ENCODE measurements at regions not wholly inside any gene's neighbourhood (a gene's known extent, or its start where the extent isn't known, plus 50 kb on each side); places are given as distances from the start of the nearest gene placed in this dataset.

DNA sequence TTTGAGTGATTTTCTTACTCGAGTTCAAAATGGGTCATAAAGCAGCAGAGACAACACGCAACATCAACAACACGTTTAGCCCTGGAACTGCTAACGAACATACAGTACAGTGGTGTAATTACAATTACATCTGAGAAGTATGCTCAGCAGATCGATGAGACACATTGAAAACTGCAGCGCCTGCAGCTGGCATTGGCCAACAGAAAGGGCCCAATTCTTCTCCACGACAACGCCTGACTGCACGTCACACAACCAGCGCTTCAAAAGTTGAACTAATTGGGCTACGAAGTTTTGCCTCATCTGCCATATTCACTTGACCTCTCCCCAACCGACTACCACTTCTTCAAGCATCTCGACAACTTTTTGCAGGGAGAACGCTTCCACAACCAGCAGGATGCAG lies 145.6 kb downstream of the SCARB1 start:
- no peaks in the 10 kb centered on the region for H3K4me1 ChIP-seq (ENCODE audit: control insufficient read depth, low read length)
- H3K79me2 ChIP-seq (ENCODE audit: control insufficient read depth, low read length), result no peaks in the 10 kb centered on the region
- peaks cover 16% of the 10 kb centered on the region for H3K27me3 ChIP-seq (ENCODE audit: control insufficient read depth, low read length)
- no peak overlapping the region for H3K4me3 ChIP-seq (ENCODE audit: low read length)
- H3K4me2 ChIP-seq (ENCODE audit: low read length), result no peak overlapping the region
- no peaks in the 10 kb centered on the region for H3K36me3 ChIP-seq (ENCODE audit: control insufficient read depth, low read length)
- H3K27ac ChIP-seq (ENCODE audit: low read depth, low read length), result no peak overlapping the region
- H3F3A ChIP-seq (ENCODE audit: control insufficient read depth, insufficient read depth), result no peaks in the 10 kb centered on the region
- no peaks in the 10 kb centered on the region for H4K20me1 ChIP-seq (ENCODE audit: control insufficient read depth, insufficient read depth, low read depth, low read length)
- TF ChIP-seq, protein P1, sequence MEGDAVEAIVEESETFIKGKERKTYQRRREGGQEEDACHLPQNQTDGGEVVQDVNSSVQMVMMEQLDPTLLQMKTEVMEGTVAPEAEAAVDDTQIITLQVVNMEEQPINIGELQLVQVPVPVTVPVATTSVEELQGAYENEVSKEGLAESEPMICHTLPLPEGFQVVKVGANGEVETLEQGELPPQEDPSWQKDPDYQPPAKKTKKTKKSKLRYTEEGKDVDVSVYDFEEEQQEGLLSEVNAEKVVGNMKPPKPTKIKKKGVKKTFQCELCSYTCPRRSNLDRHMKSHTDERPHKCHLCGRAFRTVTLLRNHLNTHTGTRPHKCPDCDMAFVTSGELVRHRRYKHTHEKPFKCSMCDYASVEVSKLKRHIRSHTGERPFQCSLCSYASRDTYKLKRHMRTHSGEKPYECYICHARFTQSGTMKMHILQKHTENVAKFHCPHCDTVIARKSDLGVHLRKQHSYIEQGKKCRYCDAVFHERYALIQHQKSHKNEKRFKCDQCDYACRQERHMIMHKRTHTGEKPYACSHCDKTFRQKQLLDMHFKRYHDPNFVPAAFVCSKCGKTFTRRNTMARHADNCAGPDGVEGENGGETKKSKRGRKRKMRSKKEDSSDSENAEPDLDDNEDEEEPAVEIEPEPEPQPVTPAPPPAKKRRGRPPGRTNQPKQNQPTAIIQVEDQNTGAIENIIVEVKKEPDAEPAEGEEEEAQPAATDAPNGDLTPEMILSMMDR (IDR thresholded peaks at IDR 0.05; ENCODE audit: low read depth, low read length, poor library complexity, severe bottlenecking), result no peak
- no peak for TF ChIP-seq EZH2phosphoT487 (IDR thresholded peaks at IDR 0.05; ENCODE audit: borderline replicate concordance, low read length)
- no peaks in the 10 kb centered on the region for H3K9me3 ChIP-seq (ENCODE audit: control insufficient read depth, insufficient read depth, low read length)
- no peaks in the 10 kb centered on the region for H3K9me2 ChIP-seq (replicated peaks; ENCODE audit: control insufficient read depth, low read length)

DNA sequence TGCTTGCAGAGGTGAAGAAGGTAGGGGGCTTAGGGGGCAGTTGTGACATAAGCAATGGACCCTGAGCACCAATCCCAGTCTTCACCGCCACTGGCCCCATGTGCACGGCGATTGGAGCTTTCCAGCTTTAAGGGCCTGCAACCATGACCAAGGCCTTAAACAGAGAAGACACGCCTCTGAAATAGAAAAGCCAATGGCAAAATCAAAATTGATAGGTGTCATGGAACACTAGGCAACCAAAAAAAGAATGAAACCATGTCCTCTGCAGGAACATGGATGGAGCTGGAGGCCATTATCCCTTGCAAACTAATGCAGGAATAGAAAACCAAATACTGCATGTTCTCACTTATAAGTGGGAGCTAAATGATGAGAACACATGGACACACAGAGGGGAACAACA lies 146.3 kb downstream of the SCARB1 start:
- H3K4me2 ChIP-seq (ENCODE audit: low read length), result no peak overlapping the region
- no peaks in the 10 kb centered on the region for H3F3A ChIP-seq (ENCODE audit: control insufficient read depth, insufficient read depth)
- no peak overlapping the region for H3K27ac ChIP-seq (ENCODE audit: low read depth, low read length)
- H3K27me3 ChIP-seq (ENCODE audit: control insufficient read depth, low read length), result peaks cover 19% of the 10 kb centered on the region
- H3K4me3 ChIP-seq (ENCODE audit: low read length), result no peak overlapping the region
- TF ChIP-seq, protein P1 (IDR thresholded peaks at IDR 0.05; ENCODE audit: low read depth, low read length, poor library complexity, severe bottlenecking), result no peak
- no peak for TF ChIP-seq EZH2phosphoT487 (IDR thresholded peaks at IDR 0.05; ENCODE audit: borderline replicate concordance, low read length)
- H3K36me3 ChIP-seq (ENCODE audit: control insufficient read depth, low read length), result no peaks in the 10 kb centered on the region
- no peaks in the 10 kb centered on the region for H3K9me2 ChIP-seq (replicated peaks; ENCODE audit: control insufficient read depth, low read length)
- H3K4me1 ChIP-seq (ENCODE audit: control insufficient read depth, low read length), result no peaks in the 10 kb centered on the region
- no peaks in the 10 kb centered on the region for H3K9me3 ChIP-seq (ENCODE audit: control insufficient read depth, insufficient read depth, low read length)
- no peaks in the 10 kb centered on the region for H3K79me2 ChIP-seq (ENCODE audit: control insufficient read depth, low read length)
- no peaks in the 10 kb centered on the region for H4K20me1 ChIP-seq (ENCODE audit: control insufficient read depth, insufficient read depth, low read depth, low read length)

DNA sequence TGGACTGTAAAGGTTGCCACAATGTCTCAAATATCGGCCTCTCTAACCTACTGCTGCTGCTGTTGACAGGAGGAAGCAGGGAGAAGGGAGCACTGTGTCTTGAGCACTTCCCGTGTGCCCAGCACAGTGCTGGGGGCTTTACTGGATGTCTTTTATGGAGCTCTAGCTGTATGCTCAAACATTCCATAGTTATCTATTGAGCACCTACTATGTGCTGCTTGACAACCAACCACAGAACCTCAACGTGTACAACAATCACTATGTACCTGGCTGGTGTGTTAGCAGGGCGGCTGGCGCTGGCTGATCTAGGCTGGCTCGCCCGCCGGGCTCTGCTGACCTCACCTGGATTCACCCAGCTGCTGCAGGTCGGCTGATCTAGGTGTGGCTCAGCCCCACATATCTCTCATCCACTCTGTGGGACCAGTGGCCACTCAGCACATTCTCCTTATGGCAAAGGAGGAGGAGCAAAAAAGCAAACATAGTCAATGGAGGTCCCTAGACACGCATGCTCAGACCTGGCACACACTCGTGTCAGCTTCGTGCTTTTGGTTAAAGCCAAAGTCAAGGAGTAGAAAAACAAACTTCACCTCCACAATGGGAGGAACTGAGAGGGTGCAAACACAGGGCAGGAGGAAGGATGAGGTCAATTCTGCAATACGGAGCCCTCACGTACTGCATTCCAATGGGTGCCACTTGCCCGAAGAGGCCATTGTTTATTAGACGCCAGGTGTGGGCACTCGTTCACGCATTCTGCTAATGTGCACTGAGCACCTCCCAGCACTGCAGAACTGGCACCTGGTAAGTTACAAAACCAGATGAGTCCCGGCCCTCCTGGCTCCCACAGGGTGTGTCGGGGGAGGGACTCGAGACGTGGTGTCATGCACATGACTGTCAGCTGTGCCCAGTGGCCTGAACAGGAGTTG lies 147.2 kb downstream of the SCARB1 start:
- H3K79me2 ChIP-seq (ENCODE audit: control insufficient read depth, low read length), result no peaks in the 10 kb centered on the region
- no peaks in the 10 kb centered on the region for H3K9me3 ChIP-seq (ENCODE audit: control insufficient read depth, insufficient read depth, low read length)
- no peaks in the 10 kb centered on the region for H4K20me1 ChIP-seq (ENCODE audit: control insufficient read depth, insufficient read depth, low read depth, low read length)
- no peaks in the 10 kb centered on the region for H3F3A ChIP-seq (ENCODE audit: control insufficient read depth, insufficient read depth)
- no peak overlapping the region for H3K4me3 ChIP-seq (ENCODE audit: low read length)
- H3K27me3 ChIP-seq (ENCODE audit: control insufficient read depth, low read length), result peaks cover 19% of the 10 kb centered on the region
- no peak overlapping the region for H3K27ac ChIP-seq (ENCODE audit: low read depth, low read length)
- H3K4me1 ChIP-seq (ENCODE audit: control insufficient read depth, low read length), result no peaks in the 10 kb centered on the region
- TF ChIP-seq, protein P1 (IDR thresholded peaks at IDR 0.05; ENCODE audit: low read depth, low read length, poor library complexity, severe bottlenecking), result no peak
- no peak for TF ChIP-seq EZH2phosphoT487 (IDR thresholded peaks at IDR 0.05; ENCODE audit: borderline replicate concordance, low read length)
- H3K4me2 ChIP-seq (ENCODE audit: low read length), result no peak overlapping the region
- no peaks in the 10 kb centered on the region for H3K9me2 ChIP-seq (replicated peaks; ENCODE audit: control insufficient read depth, low read length)
- no peaks in the 10 kb centered on the region for H3K36me3 ChIP-seq (ENCODE audit: control insufficient read depth, low read length)

Measured in DOHH2 (cell line).